Uterus (tissue), 2 donors: ENCODE measurements at regions not wholly inside any gene's neighbourhood (a gene's known extent, or its start where the extent isn't known, plus 50 kb on each side); places are given as distances from the start of the nearest gene placed in this dataset.

Source experiments
- POLR2A ChIP-seq, 2 donors: fragments of 450-650 bp; IDR thresholded peaks; one replicate each; pipeline ENCODE4 v1.6.1; 2016; ENCODE audit warnings: antibody characterized with exemption in 2 of 2, mild to moderate bottlenecking in 1 of 2, moderate library complexity in 1 of 2
- TF ChIP-seq, protein P1 (sequence below), 4 experiments: fragments of 200-600 bp in 2 of 4; fragments of 450-650 bp in 2 of 4; sonication (generic) in 2 of 4; IDR thresholded peaks; one replicate each; pipeline ENCODE4 v1.5.1; 2016 to 2019; ENCODE audit warnings: antibody characterized with exemption in 4 of 4, mild to moderate bottlenecking in 2 of 4, moderate library complexity in 1 of 4

DNA sequence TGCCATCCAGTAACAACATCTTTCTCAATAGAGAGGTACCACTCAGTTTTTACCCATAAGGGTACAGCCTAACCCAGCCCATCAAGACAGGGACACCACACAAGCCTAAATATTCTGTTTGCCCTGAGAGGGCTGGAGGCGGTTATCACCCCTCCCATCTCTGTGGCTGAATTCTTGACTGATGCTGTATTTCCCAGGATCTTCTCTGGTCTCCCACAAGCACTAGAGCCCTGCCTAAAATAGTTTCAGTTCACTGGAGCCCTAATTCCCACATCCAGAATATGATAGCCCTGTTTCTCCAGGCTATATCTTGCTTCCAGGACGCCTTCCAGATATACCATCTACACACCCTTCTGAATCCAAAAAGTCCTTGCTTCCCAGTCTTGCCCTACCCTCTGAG is 91.6 kb upstream of the NMU start:
- TF ChIP-seq, protein P1, sequence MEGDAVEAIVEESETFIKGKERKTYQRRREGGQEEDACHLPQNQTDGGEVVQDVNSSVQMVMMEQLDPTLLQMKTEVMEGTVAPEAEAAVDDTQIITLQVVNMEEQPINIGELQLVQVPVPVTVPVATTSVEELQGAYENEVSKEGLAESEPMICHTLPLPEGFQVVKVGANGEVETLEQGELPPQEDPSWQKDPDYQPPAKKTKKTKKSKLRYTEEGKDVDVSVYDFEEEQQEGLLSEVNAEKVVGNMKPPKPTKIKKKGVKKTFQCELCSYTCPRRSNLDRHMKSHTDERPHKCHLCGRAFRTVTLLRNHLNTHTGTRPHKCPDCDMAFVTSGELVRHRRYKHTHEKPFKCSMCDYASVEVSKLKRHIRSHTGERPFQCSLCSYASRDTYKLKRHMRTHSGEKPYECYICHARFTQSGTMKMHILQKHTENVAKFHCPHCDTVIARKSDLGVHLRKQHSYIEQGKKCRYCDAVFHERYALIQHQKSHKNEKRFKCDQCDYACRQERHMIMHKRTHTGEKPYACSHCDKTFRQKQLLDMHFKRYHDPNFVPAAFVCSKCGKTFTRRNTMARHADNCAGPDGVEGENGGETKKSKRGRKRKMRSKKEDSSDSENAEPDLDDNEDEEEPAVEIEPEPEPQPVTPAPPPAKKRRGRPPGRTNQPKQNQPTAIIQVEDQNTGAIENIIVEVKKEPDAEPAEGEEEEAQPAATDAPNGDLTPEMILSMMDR (IDR thresholded peaks at IDR 0.05): no peak
- TF ChIP-seq POLR2A (IDR thresholded peaks at IDR 0.05): no peak
